Stomach (tissue), 4 donors: ENCODE measurements at regions not wholly inside any gene's neighbourhood (a gene's known extent, or its start where the extent isn't known, plus 50 kb on each side); places are given as distances from the start of the nearest gene placed in this dataset.

Experiments
- EP300 ChIP-seq: sonication (generic); formaldehyde crosslinking; IDR thresholded peaks from one replicate; pipeline ENCODE4 v1.6.1; 2017; ENCODE audit warnings: antibody characterized with exemption
- POLR2A ChIP-seq, 4 donors: fragments of 450-650 bp; IDR thresholded peaks; one replicate each; pipeline ENCODE4 v1.6.1; 2016; ENCODE audit warnings: antibody characterized with exemption in 4 of 4, control low read depth in 2 of 4, mild to moderate bottlenecking in 1 of 4, moderate library complexity in 1 of 4
- POLR2AphosphoS5 ChIP-seq, 3 donors: sonication (generic); formaldehyde crosslinking; IDR thresholded peaks; one replicate each; pipeline ENCODE4 v1.6.1; 2016; ENCODE audit warnings: antibody characterized with exemption in 3 of 3
- TF ChIP-seq, protein P1 (sequence below), 7 experiments: fragments of 450-650 bp in 4 of 7; fragments of 200-600 bp in 3 of 7; sonication (generic) in 3 of 7; IDR thresholded peaks; one replicate each; pipeline ENCODE4 v1.5.1; 2016 to 2019; ENCODE audit warnings: antibody characterized with exemption in 7 of 7, control low read depth in 2 of 7, mild to moderate bottlenecking in 1 of 7

DNA sequence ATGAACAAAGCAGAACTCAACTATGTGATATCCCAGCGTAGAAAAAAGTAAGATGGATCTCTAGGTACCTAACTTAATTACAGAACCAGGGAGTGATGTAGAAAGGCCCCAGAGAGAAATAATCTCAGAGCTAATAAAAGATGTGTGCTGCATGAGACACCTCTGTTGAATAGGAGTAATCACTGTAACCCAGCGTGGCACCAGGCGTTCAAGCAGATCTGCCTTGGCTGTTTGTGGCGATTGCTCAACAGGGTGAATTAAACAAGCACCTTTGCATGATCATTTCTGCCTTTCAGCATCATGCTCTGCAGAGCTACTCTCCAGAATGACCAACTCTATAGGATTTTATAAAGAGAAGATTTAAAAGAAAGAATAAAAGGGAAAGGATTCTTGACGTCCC is 81.7 kb upstream of the KCNIP4 start:
- TF ChIP-seq, protein P1, sequence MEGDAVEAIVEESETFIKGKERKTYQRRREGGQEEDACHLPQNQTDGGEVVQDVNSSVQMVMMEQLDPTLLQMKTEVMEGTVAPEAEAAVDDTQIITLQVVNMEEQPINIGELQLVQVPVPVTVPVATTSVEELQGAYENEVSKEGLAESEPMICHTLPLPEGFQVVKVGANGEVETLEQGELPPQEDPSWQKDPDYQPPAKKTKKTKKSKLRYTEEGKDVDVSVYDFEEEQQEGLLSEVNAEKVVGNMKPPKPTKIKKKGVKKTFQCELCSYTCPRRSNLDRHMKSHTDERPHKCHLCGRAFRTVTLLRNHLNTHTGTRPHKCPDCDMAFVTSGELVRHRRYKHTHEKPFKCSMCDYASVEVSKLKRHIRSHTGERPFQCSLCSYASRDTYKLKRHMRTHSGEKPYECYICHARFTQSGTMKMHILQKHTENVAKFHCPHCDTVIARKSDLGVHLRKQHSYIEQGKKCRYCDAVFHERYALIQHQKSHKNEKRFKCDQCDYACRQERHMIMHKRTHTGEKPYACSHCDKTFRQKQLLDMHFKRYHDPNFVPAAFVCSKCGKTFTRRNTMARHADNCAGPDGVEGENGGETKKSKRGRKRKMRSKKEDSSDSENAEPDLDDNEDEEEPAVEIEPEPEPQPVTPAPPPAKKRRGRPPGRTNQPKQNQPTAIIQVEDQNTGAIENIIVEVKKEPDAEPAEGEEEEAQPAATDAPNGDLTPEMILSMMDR (IDR thresholded peaks at IDR 0.05), result no peak
- TF ChIP-seq POLR2A (IDR thresholded peaks at IDR 0.05) (no peak), EP300 (no peak), POLR2AphosphoS5 (IDR thresholded peaks at IDR 0.05) (no peak)
